NOMO-1 treated with DMSO at 0.1 percent for 48 hours (cell line): ENCODE measurements at regions not wholly inside any gene's neighbourhood (a gene's known extent, or its start where the extent isn't known, plus 50 kb on each side); places are given as distances from the start of the nearest gene placed in this dataset.
"Not testable (repeated sequence)": the region's sequence is repeated elsewhere in the genome, so short reads cannot be mapped to it uniquely, and the experiment has no call there.

Source experiments
- DNase-seq: peaks from one replicate; lab custom pipeline; 2025; ENCODE audit not compliant: unreplicated experiment; lab: John Stamatoyannopoulos, UW

DNA sequence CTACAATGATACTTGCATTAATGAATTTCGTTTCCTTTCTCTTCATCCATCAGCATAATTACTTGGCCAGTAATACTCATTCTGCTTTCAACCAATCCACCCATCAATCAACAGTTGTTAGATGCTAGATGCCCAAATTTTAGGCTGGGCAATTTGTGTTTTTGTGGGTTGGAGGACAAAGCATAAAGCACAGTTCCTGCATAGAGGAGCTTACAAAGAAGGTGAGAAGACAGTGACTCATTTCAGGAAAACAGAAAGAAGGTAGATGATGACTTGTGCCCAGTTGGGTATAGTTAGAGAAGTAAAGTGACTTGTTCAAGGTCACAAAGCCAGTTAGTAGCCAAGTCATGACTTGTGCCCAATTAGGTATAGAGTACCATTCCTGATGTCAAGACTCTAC lies 1186.8 kb upstream of the CELF4 start:
- DNase-seq: no peak

DNA sequence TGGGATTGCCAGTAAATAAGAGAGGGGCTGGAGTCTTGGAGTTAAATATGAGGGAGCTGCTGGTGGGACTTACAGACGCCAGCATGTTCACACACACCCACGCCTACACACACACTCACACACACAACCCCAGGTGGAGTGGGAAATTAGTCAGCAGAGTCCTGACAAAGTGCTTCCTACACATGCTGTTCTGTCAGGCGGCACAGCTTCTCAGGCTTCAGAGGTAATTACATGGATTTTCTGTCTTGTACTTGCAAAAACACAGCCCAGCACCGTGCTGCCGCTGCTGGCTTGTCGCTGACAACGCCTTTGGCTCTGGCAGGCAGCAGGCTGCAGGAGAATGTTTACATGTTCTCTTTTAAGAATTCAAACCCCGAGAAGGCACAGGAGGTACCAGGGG lies 1186.3 kb upstream of the CELF4 start:
- no peak for DNase-seq

DNA sequence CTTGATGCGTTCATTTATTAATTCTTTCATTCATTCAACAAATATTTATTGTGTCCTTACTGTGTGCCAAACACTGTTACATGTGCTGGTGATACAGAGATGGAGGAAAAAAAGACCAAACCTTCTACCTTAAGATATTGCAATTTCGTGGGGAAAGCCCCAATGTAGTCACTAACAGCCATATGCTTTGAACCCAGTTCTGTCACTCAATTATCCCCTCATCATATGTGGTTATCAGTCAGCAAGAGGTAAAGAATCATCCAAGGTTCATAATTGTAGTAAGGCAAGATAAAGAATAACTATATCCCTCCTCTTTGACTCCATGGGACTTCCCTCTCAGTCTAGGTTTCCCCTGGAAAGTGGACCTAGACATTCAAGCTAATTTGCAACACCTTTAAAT lies 1185.6 kb upstream of the CELF4 start:
- DNase-seq: no peak

DNA sequence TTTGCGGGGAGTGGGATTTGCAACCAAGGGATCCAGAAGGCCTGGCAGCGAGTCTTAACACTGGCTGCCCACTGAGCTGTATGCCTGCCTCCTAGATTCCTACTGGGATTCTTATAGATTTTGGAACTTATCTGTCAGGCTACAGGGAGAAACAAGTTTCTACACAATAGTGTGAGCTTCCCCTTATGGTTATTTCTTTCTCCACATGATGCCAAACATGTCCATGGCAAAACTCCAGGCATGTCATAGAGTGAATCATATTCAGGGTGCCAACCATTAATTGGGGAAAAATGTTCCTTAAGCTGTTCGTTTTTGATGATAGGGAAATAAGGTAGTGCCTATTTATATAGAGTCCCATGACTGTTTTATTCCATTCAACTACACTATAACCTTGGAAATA lies 1185.2 kb upstream of the CELF4 start:
- DNase-seq: no peak

DNA sequence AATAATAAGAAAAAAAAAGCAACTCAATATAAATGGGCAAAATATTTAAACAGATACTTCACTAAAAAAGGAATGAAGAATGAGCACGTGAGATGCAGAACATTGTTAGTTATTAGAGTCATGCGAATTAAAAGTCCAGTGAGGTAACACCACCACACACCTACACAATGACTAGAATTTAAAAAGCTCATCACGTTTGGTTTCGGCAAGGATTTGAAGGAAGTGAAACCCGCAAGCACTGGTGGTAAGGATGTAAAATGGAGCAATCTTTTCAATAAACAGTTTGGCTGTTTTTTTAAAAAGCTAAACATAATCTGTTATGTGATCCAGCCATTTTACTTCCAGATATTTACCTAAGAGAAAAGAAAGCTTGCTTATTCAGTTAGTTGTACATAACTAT lies 1181.6 kb upstream of the CELF4 start:
- DNase-seq: peak; percentile 26

DNA sequence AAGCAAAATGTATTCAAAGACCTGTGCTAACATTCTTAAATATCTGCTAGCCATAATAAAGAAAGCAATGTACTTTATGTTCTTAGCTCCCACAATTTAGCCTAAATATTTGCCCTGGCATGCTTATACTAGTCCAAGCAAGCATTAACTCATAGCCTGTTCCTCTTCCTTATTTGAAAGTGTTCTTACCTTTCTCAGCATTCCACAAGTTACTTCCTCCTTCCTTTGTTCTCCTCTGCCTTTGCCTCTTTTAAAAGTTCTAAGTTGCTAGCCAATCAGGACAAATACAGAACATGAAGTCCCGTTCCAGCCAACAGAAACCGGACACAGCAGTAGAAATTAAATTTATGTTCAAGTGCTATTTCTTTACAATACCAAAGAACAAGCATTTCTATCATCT lies 1154.6 kb upstream of the CELF4 start:
- DNase-seq: not testable (repeated sequence)

DNA sequence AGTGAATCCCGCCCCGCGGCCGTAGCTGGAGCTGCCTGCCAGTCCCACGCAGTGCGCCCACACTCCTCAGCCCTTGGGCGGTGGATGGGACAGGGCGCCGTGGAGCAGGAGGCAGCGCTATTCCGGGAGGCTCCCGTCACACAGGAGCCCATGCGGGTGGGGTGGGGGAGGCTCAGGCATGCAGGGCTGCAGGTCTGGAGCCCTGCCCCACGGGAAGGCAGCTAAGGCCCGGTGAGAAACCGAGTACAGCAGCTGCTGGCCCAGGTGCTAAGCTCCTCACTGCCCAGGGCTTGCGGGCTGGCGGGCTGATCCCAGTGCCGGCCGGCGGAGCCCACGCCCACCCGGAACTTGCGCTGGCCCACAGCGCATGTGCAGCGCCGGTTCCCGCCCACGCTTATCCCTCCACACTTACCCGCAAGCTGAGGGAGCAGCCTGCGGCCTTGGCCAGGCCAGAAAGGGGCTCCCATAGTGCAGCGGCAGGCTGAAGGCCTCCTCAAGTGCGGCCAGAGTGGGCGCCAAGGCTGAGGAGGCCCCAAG lies 1152.8 kb upstream of the CELF4 start:
- no peak for DNase-seq

DNA sequence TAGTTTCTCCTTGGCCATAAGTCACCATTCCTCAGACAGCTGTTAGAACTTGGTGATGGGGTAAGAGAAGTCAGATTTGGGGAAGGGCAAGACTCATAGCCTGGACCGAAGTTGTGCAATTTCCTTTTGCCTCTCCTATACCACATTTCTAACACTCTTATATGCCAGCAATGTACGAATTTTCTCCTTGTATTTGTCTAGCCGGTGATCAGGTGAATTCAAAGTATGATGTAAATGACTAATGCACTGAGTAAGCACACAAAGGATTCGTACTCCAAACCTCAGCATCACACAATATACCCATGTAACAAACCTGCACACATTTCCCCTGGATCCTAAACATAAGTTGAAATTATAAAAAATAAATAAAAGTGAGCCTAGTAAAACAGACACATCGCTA lies 1143.5 kb upstream of the CELF4 start:
- no peak for DNase-seq

DNA sequence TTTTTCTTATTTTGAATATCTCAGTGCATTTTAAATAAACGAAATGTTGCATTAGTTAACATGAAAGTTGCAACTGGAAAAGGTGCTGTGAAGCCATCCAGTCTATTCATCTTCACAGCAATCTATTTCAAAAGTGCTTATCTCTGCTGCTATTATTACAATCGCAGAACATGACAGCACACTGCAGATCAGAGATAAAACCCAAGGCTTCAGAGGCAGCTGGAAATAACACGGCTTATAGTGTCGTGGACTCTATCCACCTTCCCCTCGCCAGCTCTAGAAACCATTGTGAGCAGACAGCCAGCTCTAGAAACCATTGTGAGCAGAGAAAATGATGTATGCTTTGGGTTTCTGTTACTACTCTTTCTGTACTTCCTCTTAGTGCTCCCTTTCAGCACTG lies 1140.8 kb upstream of the CELF4 start:
- no peak for DNase-seq

DNA sequence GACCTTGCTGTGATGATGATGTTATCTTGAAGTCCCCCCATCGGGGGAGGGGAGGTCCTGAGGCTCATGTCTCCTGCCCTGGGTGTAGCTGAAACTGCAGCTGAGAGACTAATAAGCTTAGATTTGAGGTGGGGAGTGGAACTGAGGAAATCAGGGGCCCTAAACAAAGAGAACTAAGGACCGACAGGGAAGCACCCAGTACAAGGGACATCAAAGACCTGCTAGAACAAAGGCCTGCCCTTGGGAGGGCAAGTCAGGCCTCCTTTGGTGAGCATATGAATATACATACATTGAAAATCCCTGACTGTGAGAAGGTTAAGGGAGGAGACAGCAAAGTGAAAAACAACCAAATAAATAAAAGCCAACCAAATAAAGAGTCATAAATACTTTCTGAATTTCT lies 1132.5 kb upstream of the CELF4 start:
- DNase-seq: no peak

DNA sequence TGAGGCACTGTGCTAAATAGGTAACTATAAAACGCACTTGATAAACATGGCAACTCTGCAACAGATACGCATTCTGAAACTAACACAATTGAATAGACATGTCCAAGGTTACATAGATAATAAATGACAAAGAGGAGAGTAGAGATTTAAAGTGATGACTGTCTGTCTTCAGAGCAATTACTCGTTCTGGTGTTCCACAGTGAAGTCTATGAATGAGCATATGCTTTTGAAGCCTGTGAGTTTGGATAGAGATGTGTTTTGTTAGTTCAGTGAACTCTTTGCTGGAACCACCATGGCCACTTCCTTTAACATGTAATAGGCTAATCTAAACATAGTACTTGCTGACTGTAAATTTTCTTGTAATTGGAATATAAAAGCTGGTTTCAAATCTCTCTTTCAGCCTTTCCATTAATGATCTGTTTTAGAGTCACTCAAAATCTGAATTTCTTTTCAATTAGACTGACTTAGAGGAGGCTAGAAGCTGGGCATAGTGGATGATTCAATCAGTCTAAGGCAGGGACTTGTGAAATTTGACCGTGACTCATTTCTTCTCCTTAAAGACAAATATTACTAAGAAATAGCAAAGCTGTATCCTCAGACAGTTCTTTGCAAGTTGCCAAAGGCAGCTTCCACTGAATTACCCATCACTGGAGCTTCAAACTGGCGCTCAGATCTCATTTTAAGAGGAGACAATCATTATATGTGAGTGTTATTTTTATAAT lies 1130.1 kb upstream of the CELF4 start:
- no peak for DNase-seq

DNA sequence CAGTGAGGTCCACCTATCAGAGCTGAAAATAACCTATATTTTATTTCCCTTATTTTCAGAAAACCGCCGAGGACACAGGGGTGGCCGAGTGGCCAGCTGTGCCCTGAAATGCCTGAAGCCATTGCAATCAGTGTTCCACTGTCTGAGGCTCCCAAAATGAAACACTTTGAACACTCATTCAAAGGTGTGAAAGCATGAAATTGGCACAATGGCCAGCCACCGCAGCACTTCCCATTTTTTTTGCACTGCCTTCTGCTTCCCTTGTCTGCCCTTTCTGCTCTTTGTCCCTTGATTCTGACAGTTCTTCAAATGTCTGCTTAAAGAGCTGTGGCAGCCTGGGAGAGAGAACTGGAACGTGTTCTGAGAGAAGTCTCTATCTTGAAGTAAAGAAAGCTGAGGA lies 1127.5 kb upstream of the CELF4 start:
- DNase-seq: no peak

DNA sequence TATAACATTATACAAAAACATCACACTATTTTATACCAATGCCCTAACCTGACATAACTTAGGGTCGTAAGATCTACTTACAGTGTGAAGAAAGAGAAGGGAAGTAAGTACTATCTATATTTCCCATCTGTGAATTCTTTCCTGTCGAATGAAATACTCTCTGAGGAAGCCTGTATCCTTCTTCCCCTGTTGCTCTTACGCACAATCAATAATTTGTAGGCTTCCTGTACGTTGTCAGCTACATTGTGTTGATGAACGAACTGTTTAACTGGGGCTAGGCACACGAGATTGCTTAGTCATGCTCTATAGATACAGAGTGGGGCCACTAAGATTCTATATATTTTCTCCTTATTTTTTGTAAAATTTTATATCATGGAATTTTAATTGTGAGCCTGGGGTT lies 1125.0 kb upstream of the CELF4 start:
- DNase-seq: no peak

DNA sequence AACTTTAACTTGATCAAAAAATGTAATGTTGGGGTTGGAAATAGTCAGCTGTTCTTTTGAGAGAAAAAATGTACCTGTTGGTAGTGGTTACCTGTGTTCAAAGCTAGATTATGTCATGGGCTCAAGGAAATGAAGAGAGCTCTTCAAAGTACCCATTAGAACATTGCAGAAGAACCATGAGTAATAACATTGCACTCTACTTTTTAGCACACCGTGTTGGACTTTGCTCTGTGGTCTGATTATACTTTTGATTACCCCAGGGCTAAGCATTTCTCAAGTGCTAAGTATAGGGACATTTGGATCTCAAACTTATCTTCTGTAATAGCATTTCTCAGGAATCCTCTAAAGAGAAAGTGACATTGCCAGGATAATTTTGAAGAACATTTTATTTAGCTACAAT lies 1122.8 kb upstream of the CELF4 start:
- no peak for DNase-seq

DNA sequence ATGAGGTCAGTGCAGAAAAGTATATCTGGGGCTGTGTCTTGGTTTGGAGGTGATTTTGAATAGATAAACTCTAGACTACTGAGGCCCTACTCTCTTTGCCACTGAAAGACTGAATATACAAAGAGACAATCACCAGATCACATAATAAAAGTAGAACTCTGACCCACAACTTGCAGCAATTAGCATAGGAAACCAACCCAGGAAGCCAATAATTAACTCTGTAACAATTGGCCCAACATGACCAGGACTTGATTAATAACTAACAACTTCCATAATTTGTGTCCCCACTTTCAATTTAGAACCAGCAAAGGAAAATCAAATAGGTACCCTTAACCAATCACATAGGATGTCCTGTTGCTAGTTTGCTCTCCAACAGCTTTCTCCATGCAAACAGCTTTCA lies 1104.9 kb upstream of the CELF4 start:
- no peak for DNase-seq

DNA sequence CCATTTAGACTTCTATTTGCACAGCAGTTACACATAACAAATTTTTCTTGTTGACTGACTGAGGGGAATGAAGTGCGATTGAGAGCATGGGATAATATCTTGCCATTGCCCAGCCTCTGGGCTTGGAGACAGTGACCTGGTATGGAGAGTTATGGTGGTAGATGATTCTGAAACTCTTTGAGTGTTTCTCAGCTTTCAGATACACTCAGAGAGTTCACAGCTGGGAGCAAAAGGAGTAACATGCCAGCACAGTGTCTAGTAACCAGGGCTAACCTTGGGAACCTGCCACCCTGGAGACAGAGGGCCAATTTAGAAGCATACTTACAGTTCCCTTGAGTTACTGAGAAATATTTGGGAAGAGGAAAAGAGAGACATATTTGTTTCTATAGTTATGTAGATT lies 1099.3 kb upstream of the CELF4 start:
- no peak for DNase-seq

DNA sequence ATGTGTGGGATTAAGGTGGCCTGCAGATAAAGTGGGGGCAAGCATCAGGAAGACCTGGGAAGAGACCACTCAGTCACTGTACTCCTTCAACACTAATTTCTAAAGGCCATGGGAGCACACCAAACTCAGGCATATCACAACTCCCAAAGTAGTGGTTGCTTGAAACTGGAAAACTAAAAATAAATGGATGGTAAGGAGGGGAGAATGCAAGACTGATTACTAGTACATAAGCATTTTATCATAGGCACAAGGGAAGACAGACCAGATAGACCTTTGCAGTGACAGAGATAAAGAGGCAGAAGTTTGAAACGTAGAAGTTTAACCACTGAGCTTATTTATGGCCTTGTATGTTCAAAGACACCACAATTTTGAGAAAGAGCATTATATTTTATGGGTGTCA lies 1098.1 kb upstream of the CELF4 start:
- DNase-seq: no peak

DNA sequence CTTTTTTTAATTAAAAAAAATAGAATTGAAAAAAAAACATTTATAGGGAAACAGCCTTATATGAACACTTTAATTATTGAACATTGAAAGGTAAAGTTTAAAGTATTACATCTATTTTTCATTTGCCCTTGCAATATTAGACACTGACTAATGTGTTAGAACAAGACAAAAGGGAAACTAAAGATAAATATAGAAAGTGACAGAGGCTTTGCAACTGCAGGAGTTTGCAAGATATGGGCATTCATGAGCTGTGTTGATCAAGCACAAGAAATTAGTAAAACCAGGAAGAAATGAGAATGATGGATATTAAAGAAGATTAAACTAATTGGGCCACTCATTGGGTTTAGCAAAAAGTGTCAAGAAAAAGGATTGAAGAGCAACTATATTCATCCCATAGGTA lies 1097.7 kb upstream of the CELF4 start:
- no peak for DNase-seq

DNA sequence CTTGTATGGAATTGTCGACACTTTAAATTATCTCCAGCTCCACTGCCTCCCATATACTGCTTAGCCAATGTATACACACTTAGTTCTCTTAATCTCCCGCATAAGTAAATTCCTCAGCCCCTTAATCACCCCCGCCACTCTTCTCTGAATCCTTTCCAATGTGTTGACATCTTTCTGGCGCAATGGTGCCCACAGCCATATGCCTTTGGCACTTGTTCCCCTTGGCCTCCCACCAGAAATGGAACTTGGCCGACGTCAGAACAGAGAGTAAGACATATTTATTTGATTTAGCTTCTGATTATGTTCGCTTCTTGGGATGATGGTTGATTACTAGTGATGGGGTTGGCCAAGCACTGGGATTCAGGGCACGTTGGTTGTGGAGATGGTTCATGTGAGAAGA lies 1089.3 kb upstream of the CELF4 start:
- no peak for DNase-seq

DNA sequence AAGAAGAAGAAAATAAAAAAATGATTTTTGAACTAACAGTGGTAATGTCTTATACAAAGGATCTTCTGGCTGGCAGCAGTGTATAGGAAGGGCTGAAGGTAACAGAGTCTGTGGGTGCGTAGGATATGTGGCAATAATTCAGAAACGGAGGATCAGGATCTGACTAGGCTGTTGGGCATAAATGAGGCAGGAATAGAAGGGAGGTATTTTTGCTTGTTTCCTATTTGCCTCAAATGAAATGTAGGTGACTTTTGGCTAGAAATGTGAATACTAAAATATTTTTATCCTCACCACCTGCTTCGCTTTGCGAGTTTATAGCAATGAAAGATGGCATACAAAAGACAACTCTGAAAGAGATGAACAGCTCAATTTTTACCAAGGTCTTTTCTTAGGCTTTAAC lies 1086.1 kb upstream of the CELF4 start:
- no peak for DNase-seq

DNA sequence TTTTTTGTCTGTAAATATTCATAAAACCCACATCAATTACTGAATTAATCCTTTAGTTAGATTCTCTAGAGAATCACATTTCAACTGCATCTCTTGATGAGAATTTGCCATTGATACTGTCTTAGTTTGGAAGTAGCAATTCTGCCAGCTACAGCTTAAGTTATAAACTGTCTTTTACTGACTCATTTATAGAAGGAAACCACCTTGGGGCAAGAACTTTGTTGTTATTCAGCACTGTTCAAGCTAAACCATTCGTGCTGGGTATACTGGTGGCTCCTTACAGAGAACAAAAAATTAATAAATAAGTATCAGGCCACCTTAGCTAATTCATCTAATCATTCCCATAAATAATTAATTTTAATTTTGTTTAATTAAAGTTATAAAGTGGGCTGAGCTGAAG lies 1082.6 kb upstream of the CELF4 start:
- no peak for DNase-seq

DNA sequence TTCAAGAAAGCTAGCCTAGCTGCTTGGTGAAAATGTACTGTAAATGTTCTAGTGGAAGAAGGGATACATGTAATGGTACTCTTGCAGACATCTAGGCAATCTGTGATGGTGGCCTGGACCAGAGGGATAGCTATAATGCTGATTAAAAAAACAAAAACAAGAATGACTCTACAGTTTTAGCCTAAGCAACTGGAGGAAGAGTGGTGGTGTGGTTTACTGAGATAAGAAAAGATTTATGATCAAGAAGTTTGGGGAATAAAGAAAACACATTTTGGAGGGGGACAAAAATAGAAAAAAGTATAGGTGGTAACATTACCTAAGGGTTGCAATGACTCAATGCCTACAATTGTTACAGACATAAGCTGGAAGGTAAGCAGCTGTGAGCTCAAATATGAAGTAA lies 1080.7 kb upstream of the CELF4 start:
- no peak for DNase-seq

DNA sequence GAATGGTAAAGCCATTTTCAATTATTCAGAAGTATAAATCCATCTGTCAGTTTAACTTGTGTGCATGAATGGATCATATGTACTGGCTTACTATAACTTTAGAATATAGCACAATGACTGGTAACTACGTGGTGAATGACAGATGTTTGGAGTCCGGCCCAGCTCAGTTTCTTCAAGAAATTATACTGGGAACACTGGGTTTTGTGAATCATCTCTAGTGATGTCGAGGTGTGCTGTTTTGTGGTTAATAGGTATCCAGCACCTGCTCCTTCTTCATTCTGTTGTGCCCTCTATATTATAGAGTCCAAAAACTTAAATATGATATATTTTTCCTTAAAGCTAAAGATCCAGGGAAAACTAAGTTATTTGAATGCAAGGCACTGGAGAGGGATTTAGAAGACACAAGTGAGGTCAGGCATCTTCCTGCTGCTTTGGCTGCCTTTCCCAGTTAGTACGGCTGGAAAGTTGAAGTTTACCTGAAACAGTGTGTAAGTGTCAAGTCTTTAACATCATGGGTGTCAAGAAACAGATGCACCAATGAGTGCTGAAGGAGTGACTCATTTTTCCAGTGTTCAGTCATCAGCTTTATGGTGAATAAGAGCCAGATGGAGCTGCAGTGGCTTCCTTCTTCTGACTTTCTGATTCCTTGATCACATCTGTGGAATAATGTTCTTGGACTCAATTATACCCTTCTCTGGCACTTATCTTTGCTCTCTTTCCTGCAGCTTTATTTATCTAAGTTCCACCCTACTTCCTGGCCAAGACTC lies 1079.5 kb upstream of the CELF4 start:
- no peak for DNase-seq
